WTC11 (cell line): ENCODE measurements at regions not wholly inside any gene's neighbourhood (a gene's known extent, or its start where the extent isn't known, plus 50 kb on each side); places are given as distances from the start of the nearest gene placed in this dataset.

Source experiments
- ATAC-seq: fragments of 200-7000 bp; cut with Tn5 transposase; 2 replicates; pipeline ENCODE4 v1.10.0; 2021; ENCODE audit warnings: mild to moderate bottlenecking, moderate library complexity
- CTCF ChIA-PET: fragments of 300-600 bp; sonication (Branson Sonifier 250); formaldehyde crosslinking; loops from one replicate; lab custom pipeline; 2021; ENCODE audit warnings: antibody characterized with exemption; lab: Charles Lee
- POLR2A ChIA-PET: fragments of 350-600 bp; sonication (Branson Sonifier 250); formaldehyde crosslinking; loops from one replicate; lab custom pipeline; 2021; ENCODE audit warnings: antibody characterized with exemption; lab: Charles Lee
- DNase-seq: peaks from one replicate; pipeline ENCODE4 v3.0.0; 2021; ENCODE audit warnings: low spot score
- H3K27ac Mint-ChIP-seq: 2 replicates; pipeline ENCODE4 v1.8.0; 2021; ENCODE audit warnings: mixed read lengths
- H3K27me3 Mint-ChIP-seq: 2 replicates; pipeline ENCODE4 v1.8.0; 2021; ENCODE audit warnings: low read depth, mild to moderate bottlenecking, moderate library complexity, mixed read lengths
- H3K36me3 Mint-ChIP-seq: 2 replicates; pipeline ENCODE4 v1.8.0; 2021; ENCODE audit warnings: mixed read lengths
- H3K4me1 Mint-ChIP-seq: 2 replicates; pipeline ENCODE4 v1.8.0; 2022; ENCODE audit warnings: mixed read lengths
- H3K4me3 Mint-ChIP-seq: 2 replicates; pipeline ENCODE4 v1.8.0; 2021; ENCODE audit warnings: mild to moderate bottlenecking, moderate library complexity, mixed read lengths
- H3K9me3 Mint-ChIP-seq: 2 replicates; pipeline ENCODE4 v1.8.0; 2021; ENCODE audit warnings: mixed read lengths
- CREB1 ChIP-seq: sonication (generic); formaldehyde crosslinking; IDR thresholded peaks from 2 replicates; pipeline ENCODE4 v1.8.0; 2023; ENCODE audit warnings: mild to moderate bottlenecking, missing genetic modification reagents
- CREM ChIP-seq: sonication (generic); formaldehyde crosslinking; IDR thresholded peaks from 2 replicates; pipeline ENCODE4 v1.8.1; 2022; ENCODE audit warnings: mild to moderate bottlenecking, missing genetic modification reagents, moderate library complexity
- ESRRA ChIP-seq: sonication (generic); formaldehyde crosslinking; IDR thresholded peaks from 2 replicates; pipeline ENCODE4 v1.8.1; 2022; ENCODE audit warnings: mild to moderate bottlenecking, missing genetic modification reagents, borderline replicate concordance
- FOXJ3 ChIP-seq: sonication (generic); formaldehyde crosslinking; IDR thresholded peaks from 2 replicates; pipeline ENCODE4 v1.9.0; 2021; ENCODE audit warnings: missing genetic modification reagents, mild to moderate bottlenecking, borderline replicate concordance
- FOXK1 ChIP-seq: sonication (generic); formaldehyde crosslinking; IDR thresholded peaks from 2 replicates; pipeline ENCODE4 v1.8.0; 2022; ENCODE audit warnings: mild to moderate bottlenecking, moderate library complexity, missing genetic modification reagents
- FOXP1 ChIP-seq: sonication (generic); formaldehyde crosslinking; IDR thresholded peaks from 2 replicates; pipeline ENCODE4 v1.8.0; 2022; ENCODE audit warnings: missing genetic modification reagents, mild to moderate bottlenecking, moderate library complexity, borderline replicate concordance
- GABPB1 ChIP-seq: sonication (generic); formaldehyde crosslinking; IDR thresholded peaks from 2 replicates; pipeline ENCODE4 v1.8.1; 2023; ENCODE audit warnings: mild to moderate bottlenecking, missing genetic modification reagents
- JAZF1 ChIP-seq: fragments of 250-450 bp; sonication (Bioruptor Pico); IDR thresholded peaks from 2 replicates; pipeline ENCODE4 v1.9.0; 2021; ENCODE audit warnings: moderate library complexity, mild to moderate bottlenecking, inconsistent platforms
- KAT7 ChIP-seq: sonication (generic); formaldehyde crosslinking; IDR thresholded peaks from 2 replicates; pipeline ENCODE4 v1.8.1; 2023; ENCODE audit warnings: missing genetic modification reagents, mild to moderate bottlenecking, borderline replicate concordance
- MYBL2 ChIP-seq: sonication (generic); formaldehyde crosslinking; IDR thresholded peaks from 2 replicates; pipeline ENCODE4 v1.8.1; 2023; ENCODE audit warnings: mild to moderate bottlenecking, moderate library complexity, missing genetic modification reagents
- SMAD3 ChIP-seq: sonication (generic); formaldehyde crosslinking; IDR thresholded peaks from 2 replicates; pipeline ENCODE4 v1.8.0; 2022; ENCODE audit warnings: missing genetic modification reagents, mild to moderate bottlenecking, borderline replicate concordance
- SP1 ChIP-seq: sonication (generic); formaldehyde crosslinking; conservative IDR thresholded peaks from 2 replicates; pipeline ENCODE4 v1.8.1; 2022; ENCODE audit warnings: missing genetic modification reagents
- TEAD1 ChIP-seq: sonication (generic); formaldehyde crosslinking; IDR thresholded peaks from 2 replicates; pipeline ENCODE4 v1.8.0; 2022; ENCODE audit warnings: mild to moderate bottlenecking, missing genetic modification reagents
- TEAD4 ChIP-seq: sonication (generic); formaldehyde crosslinking; IDR thresholded peaks from 2 replicates; pipeline ENCODE4 v1.8.0; 2022; ENCODE audit warnings: mild to moderate bottlenecking, missing genetic modification reagents
- TP53 ChIP-seq: sonication (generic); formaldehyde crosslinking; IDR thresholded peaks from 2 replicates; pipeline ENCODE4 v1.8.1; 2023; ENCODE audit warnings: mild to moderate bottlenecking, missing genetic modification reagents
- ZNF121 ChIP-seq: sonication (generic); formaldehyde crosslinking; IDR thresholded peaks from 2 replicates; pipeline ENCODE4 v1.8.0; 2023; ENCODE audit warnings: missing genetic modification reagents
- ZNF219 ChIP-seq: sonication (generic); formaldehyde crosslinking; IDR thresholded peaks from 2 replicates; pipeline ENCODE4 v1.8.0; 2023; ENCODE audit warnings: missing genetic modification reagents, mild to moderate bottlenecking, borderline replicate concordance
- TF ChIP-seq, protein P1 (sequence below): sonication (generic); formaldehyde crosslinking; IDR thresholded peaks from 2 replicates; pipeline ENCODE4 v1.8.1; 2023; ENCODE audit warnings: mild to moderate bottlenecking, moderate library complexity, missing genetic modification reagents
- TF ChIP-seq, protein P2 (sequence below): fragments of 250-450 bp; sonication (Bioruptor Pico); IDR thresholded peaks from 2 replicates; pipeline ENCODE4 v1.9.0; 2021; ENCODE audit warnings: mild to moderate bottlenecking
- TF ChIP-seq, protein P3 (sequence below): sonication (generic); formaldehyde crosslinking; IDR thresholded peaks from 2 replicates; pipeline ENCODE4 v1.8.1; 2023; ENCODE audit warnings: mild to moderate bottlenecking, missing genetic modification reagents, moderate library complexity
- TF ChIP-seq, protein P4 (sequence below): sonication (generic); formaldehyde crosslinking; IDR thresholded peaks from 2 replicates; pipeline ENCODE4 v1.8.0; 2023; ENCODE audit warnings: mild to moderate bottlenecking, missing genetic modification reagents
- TF ChIP-seq, protein P5 (sequence below): sonication (generic); formaldehyde crosslinking; IDR thresholded peaks from 2 replicates; pipeline ENCODE4 v1.8.0; 2022; ENCODE audit warnings: mild to moderate bottlenecking, missing genetic modification reagents
- TF ChIP-seq, protein P6 (sequence below): sonication (generic); formaldehyde crosslinking; IDR thresholded peaks from 2 replicates; pipeline ENCODE4 v1.8.0; 2022; ENCODE audit warnings: mild to moderate bottlenecking, missing genetic modification reagents
- TF ChIP-seq, protein P7 (sequence below): sonication (generic); formaldehyde crosslinking; IDR thresholded peaks from 2 replicates; pipeline ENCODE4 v1.8.1; 2022; ENCODE audit warnings: mild to moderate bottlenecking, moderate library complexity, missing genetic modification reagents
- TF ChIP-seq, protein P8 (sequence below): fragments of 250-450 bp; sonication (Bioruptor Pico); IDR thresholded peaks from 2 replicates; pipeline ENCODE4 v2.1.2; 2022; ENCODE audit warnings: mild to moderate bottlenecking, moderate library complexity

DNA sequence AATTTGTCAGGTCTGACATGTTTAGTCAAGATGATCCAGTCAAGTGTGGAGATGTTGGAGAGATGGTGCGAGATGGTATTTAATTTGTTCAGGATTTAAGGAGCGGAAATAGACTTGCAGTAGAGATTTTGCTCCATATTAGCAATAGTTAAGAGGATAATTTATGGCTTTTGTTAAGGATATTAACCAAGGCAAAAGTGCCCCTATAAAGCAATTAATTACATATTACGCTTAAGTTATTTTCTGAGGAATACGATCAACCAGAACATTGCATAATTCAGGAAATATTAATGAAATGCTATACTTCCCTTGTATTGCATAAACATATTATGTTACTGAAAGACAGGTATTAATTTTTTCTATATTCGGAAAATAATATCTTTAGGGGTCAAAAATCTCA, 83.9 kb downstream of the ZIC1 start:
- Mint-ChIP-seq H3K4me1 (no peaks in the 10 kb centered on the region), H3K9me3 (0 out of 2 replicates have a peak, but pooled peaks cover 3% of the 10 kb centered on the region), H3K27ac (no peak overlapping the region), H3K27me3 (no peaks in the 10 kb centered on the region), H3K4me3 (no peak overlapping the region), H3K36me3 (no peaks in the 10 kb centered on the region)
- TF ChIP-seq, protein P1, sequence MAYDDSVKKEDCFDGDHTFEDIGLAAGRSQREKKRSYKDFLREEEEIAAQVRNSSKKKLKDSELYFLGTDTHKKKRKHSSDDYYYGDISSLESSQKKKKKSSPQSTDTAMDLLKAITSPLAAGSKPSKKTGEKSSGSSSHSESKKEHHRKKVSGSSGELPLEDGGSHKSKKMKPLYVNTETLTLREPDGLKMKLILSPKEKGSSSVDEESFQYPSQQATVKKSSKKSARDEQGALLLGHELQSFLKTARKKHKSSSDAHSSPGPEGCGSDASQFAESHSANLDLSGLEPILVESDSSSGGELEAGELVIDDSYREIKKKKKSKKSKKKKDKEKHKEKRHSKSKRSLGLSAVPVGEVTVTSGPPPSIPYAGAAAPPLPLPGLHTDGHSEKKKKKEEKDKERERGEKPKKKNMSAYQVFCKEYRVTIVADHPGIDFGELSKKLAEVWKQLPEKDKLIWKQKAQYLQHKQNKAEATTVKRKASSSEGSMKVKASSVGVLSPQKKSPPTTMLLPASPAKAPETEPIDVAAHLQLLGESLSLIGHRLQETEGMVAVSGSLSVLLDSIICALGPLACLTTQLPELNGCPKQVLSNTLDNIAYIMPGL (CRISPR knock-in tag), result no peak
- TF ChIP-seq FOXP1 (CRISPR knock-in tag) (no peak), TEAD4 (CRISPR knock-in tag) (no peak), TEAD1 (CRISPR knock-in tag) (no peak), GABPB1 (CRISPR knock-in tag) (no peak), FOXJ3 (CRISPR knock-in tag) (no peak), ZNF121 (no peak), CREM (CRISPR knock-in tag) (no peak), CREB1 (CRISPR knock-in tag) (no peak), FOXK1 (CRISPR knock-in tag) (no peak), MYBL2 (CRISPR knock-in tag) (no peak), KAT7 (CRISPR knock-in tag) (no peak), TP53 (CRISPR knock-in tag) (no peak)
- TF ChIP-seq, protein P2, sequence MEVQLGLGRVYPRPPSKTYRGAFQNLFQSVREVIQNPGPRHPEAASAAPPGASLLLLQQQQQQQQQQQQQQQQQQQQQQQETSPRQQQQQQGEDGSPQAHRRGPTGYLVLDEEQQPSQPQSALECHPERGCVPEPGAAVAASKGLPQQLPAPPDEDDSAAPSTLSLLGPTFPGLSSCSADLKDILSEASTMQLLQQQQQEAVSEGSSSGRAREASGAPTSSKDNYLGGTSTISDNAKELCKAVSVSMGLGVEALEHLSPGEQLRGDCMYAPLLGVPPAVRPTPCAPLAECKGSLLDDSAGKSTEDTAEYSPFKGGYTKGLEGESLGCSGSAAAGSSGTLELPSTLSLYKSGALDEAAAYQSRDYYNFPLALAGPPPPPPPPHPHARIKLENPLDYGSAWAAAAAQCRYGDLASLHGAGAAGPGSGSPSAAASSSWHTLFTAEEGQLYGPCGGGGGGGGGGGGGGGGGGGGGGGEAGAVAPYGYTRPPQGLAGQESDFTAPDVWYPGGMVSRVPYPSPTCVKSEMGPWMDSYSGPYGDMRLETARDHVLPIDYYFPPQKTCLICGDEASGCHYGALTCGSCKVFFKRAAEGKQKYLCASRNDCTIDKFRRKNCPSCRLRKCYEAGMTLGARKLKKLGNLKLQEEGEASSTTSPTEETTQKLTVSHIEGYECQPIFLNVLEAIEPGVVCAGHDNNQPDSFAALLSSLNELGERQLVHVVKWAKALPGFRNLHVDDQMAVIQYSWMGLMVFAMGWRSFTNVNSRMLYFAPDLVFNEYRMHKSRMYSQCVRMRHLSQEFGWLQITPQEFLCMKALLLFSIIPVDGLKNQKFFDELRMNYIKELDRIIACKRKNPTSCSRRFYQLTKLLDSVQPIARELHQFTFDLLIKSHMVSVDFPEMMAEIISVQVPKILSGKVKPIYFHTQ (CRISPR knock-in tag), result no peak
- TF ChIP-seq, protein P3, sequence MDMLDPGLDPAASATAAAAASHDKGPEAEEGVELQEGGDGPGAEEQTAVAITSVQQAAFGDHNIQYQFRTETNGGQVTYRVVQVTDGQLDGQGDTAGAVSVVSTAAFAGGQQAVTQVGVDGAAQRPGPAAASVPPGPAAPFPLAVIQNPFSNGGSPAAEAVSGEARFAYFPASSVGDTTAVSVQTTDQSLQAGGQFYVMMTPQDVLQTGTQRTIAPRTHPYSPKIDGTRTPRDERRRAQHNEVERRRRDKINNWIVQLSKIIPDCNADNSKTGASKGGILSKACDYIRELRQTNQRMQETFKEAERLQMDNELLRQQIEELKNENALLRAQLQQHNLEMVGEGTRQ (CRISPR knock-in tag), result no peak
- TF ChIP-seq, protein P4, sequence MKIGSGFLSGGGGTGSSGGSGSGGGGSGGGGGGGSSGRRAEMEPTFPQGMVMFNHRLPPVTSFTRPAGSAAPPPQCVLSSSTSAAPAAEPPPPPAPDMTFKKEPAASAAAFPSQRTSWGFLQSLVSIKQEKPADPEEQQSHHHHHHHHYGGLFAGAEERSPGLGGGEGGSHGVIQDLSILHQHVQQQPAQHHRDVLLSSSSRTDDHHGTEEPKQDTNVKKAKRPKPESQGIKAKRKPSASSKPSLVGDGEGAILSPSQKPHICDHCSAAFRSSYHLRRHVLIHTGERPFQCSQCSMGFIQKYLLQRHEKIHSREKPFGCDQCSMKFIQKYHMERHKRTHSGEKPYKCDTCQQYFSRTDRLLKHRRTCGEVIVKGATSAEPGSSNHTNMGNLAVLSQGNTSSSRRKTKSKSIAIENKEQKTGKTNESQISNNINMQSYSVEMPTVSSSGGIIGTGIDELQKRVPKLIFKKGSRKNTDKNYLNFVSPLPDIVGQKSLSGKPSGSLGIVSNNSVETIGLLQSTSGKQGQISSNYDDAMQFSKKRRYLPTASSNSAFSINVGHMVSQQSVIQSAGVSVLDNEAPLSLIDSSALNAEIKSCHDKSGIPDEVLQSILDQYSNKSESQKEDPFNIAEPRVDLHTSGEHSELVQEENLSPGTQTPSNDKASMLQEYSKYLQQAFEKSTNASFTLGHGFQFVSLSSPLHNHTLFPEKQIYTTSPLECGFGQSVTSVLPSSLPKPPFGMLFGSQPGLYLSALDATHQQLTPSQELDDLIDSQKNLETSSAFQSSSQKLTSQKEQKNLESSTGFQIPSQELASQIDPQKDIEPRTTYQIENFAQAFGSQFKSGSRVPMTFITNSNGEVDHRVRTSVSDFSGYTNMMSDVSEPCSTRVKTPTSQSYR, result no peak
- TF ChIP-seq, protein P5, sequence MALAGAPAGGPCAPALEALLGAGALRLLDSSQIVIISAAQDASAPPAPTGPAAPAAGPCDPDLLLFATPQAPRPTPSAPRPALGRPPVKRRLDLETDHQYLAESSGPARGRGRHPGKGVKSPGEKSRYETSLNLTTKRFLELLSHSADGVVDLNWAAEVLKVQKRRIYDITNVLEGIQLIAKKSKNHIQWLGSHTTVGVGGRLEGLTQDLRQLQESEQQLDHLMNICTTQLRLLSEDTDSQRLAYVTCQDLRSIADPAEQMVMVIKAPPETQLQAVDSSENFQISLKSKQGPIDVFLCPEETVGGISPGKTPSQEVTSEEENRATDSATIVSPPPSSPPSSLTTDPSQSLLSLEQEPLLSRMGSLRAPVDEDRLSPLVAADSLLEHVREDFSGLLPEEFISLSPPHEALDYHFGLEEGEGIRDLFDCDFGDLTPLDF (CRISPR knock-in tag), result no peak
- CTCF ChIA-PET, result interaction anchor here (0.6 kb wide), 1 partner anchor 1336 kb away, joined by 3 read pairs; no protein-coding TSS in a partner anchor
- POLR2A ChIA-PET, result no interaction called here
- ATAC-seq, result no peak
- DNase-seq, result no peak

DNA sequence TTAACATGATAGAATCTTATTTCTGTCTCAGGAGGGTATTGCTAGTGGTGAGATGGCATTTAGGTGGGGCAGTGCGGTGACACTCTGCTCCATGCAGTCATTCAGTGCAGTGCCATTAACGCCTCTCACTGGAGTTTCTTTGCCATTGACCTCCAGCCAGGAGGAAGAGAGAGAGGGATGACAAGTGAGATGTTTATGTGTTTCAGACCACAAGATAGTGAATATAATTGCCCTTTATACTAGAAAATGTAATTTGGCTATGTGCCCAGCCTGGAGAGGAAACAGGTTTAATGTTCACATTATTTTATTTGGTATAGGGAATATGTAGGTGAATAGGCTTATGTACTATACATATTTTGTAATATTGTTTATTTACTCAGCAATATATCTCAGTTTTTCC, 84.5 kb downstream of the ZIC1 start:
- Mint-ChIP-seq H3K27me3 (no peaks in the 10 kb centered on the region), H3K9me3 (0 out of 2 replicates have a peak, but pooled peaks cover 3% of the 10 kb centered on the region), H3K4me3 (no peak overlapping the region), H3K4me1 (no peaks in the 10 kb centered on the region), H3K36me3 (no peaks in the 10 kb centered on the region), H3K27ac (no peak overlapping the region)
- ChIA-PET CTCF (no interaction called here), POLR2A (no interaction called here)
- DNase-seq (no peak), ATAC-seq (no peak)
- TF ChIP-seq KAT7 (CRISPR knock-in tag) (no peak), ZNF121 (no peak), CREB1 (CRISPR knock-in tag) (no peak), SP1 (no peak), SMAD3 (no peak), ZNF219 (CRISPR knock-in tag) (no peak), JAZF1 (CRISPR knock-in tag) (no peak), ESRRA (CRISPR knock-in tag) (no peak)
- TF ChIP-seq, protein P6, sequence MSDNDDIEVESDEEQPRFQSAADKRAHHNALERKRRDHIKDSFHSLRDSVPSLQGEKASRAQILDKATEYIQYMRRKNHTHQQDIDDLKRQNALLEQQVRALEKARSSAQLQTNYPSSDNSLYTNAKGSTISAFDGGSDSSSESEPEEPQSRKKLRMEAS (CRISPR knock-in tag), result no peak
- TF ChIP-seq, protein P7, sequence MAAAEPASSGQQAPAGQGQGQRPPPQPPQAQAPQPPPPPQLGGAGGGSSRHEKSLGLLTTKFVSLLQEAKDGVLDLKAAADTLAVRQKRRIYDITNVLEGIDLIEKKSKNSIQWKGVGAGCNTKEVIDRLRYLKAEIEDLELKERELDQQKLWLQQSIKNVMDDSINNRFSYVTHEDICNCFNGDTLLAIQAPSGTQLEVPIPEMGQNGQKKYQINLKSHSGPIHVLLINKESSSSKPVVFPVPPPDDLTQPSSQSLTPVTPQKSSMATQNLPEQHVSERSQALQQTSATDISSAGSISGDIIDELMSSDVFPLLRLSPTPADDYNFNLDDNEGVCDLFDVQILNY (CRISPR knock-in tag), result no peak
- TF ChIP-seq, protein P8, sequence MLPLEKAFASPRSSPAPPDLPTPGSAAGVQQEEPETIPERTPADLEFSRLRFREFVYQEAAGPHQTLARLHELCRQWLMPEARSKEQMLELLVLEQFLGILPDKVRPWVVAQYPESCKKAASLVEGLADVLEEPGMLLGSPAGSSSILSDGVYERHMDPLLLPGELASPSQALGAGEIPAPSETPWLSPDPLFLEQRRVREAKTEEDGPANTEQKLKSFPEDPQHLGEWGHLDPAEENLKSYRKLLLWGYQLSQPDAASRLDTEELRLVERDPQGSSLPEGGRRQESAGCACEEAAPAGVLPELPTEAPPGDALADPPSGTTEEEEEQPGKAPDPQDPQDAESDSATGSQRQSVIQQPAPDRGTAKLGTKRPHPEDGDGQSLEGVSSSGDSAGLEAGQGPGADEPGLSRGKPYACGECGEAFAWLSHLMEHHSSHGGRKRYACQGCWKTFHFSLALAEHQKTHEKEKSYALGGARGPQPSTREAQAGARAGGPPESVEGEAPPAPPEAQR (CRISPR knock-in tag), result no peak
